22Rv1 (cell line): ENCODE measurements at regions not wholly inside any gene's neighbourhood (a gene's known extent, or its start where the extent isn't known, plus 50 kb on each side); places are given as distances from the start of the nearest gene placed in this dataset.

Experiments
- CTCF ChIP-seq: fragments of 450-650 bp; IDR thresholded peaks from 2 replicates; pipeline ENCODE4 v1.5.1; 2017; ENCODE audit warnings: mild to moderate bottlenecking
- ZFX ChIP-seq: fragments of 450-650 bp; IDR thresholded peaks from 2 replicates; pipeline ENCODE4 v1.6.1; 2017; ENCODE audit warnings: antibody characterized with exemption, borderline replicate concordance

- TF ChIP-seq CTCF (no peak), ZFX (no peak)
These were observed 752.2 kb downstream of the GALR1 start for GRCh38 chr18:78001811-78002210.
